Mesothelial cell of epicardium (in vitro differentiated cells): ENCODE measurements at regions not wholly inside any gene's neighbourhood (a gene's known extent, or its start where the extent isn't known, plus 50 kb on each side); places are given as distances from the start of the nearest gene placed in this dataset.

Experiments used
- DNase-seq, 2 experiments: peaks; one replicate each; pipeline ENCODE4 v3.0.0; 2021; ENCODE audit warnings: low spot score in 2 of 2; ENCODE audit not compliant: unreplicated experiment in 2 of 2
- H3K27ac Mint-ChIP-seq: 2 replicates; pipeline ENCODE4 v1.8.0; 2021; ENCODE audit warnings: mixed read lengths
- H3K27me3 Mint-ChIP-seq: 2 replicates; pipeline ENCODE4 v1.8.0; 2021; ENCODE audit warnings: low read depth, mixed read lengths
- H3K36me3 Mint-ChIP-seq: 2 replicates; pipeline ENCODE4 v1.8.0; 2021; ENCODE audit warnings: mixed read lengths
- H3K4me1 Mint-ChIP-seq: 2 replicates; pipeline ENCODE4 v1.8.0; 2021; ENCODE audit warnings: mixed read lengths
- H3K4me3 Mint-ChIP-seq: 2 replicates; pipeline ENCODE4 v1.8.0; 2021; ENCODE audit warnings: mild to moderate bottlenecking, moderate library complexity, mixed read lengths
- H3K9me3 Mint-ChIP-seq: 2 replicates; pipeline ENCODE4 v1.8.0; 2021; ENCODE audit warnings: mixed read lengths
- CTCF ChIP-seq: fragments of 200-600 bp; sonication (generic); IDR thresholded peaks from one replicate; pipeline ENCODE4 v1.5.0; 2021; ENCODE audit warnings: antibody characterized with exemption; ENCODE audit not compliant: unreplicated experiment

- H3K27ac Mint-ChIP-seq: no peak overlapping the region
- peaks cover 45% of the 10 kb centered on the region for H3K9me3 Mint-ChIP-seq
- H3K27me3 Mint-ChIP-seq: no peaks in the 10 kb centered on the region
- TF ChIP-seq CTCF: no peak
- DNase-seq: no peak
- peaks cover 24% of the 10 kb centered on the region for H3K36me3 Mint-ChIP-seq
- H3K4me1 Mint-ChIP-seq: peaks cover 2% of the 10 kb centered on the region
- H3K4me3 Mint-ChIP-seq: no peak overlapping the region
These were observed 53.2 kb upstream of the RBMX start for GRCh38 chrX:136933611-136934145.

- no peak for DNase-seq
- Mint-ChIP-seq H3K27ac (no peak overlapping the region), H3K36me3 (peaks cover 29% of the 10 kb centered on the region), H3K9me3 (peaks cover 47% of the 10 kb centered on the region), H3K4me1 (peaks cover 2% of the 10 kb centered on the region), H3K4me3 (no peak overlapping the region), H3K27me3 (no peaks in the 10 kb centered on the region)
- TF ChIP-seq CTCF: no peak
These were observed 51.1 kb upstream of the RBMX start for GRCh38 chrX:136931661-136932060.
